Keratinocyte (primary cell): ENCODE measurements at regions not wholly inside any gene's neighbourhood (a gene's known extent, or its start where the extent isn't known, plus 50 kb on each side); places are given as distances from the start of the nearest gene placed in this dataset.

Source experiments
- DNase-seq: peaks from one replicate; pipeline ENCODE4 v3.0.0-alpha.2; 2011; ENCODE audit warnings: low read depth, missing footprints, low spot score
- FAIRE-seq: peaks from 2 replicates; lab custom pipeline; 2011; peaks lifted over from hg19 to GRCh38; lab: Jason Lieb, UNC
- H2AFZ ChIP-seq: 2 replicates; pipeline ENCODE4 v1.6.0; 2012; ENCODE audit warnings: low read length, control low read depth, inconsistent platforms; ENCODE audit not compliant: control insufficient read depth
- H3K27ac ChIP-seq: 2 replicates; pipeline ENCODE4 v1.5.1; 2011; ENCODE audit warnings: low read length; ENCODE audit not compliant: control insufficient read depth, insufficient read depth
- H3K27me3 ChIP-seq: 3 replicates; pipeline ENCODE4 v1.6.0; 2011; ENCODE audit warnings: low read length; ENCODE audit not compliant: control insufficient read depth, insufficient read depth; ENCODE audit errors: extremely low read depth
- H3K36me3 ChIP-seq, 2 experiments: 2 replicates in 1 of 2; 3 replicates in 1 of 2; pipeline ENCODE4 v1.5.1; 2011; ENCODE audit warnings: low read length in 2 of 2, mild to moderate bottlenecking in 1 of 2; ENCODE audit not compliant: control insufficient read depth in 2 of 2, insufficient read depth in 2 of 2; ENCODE audit errors: extremely low read depth in 1 of 2
- H3K4me1 ChIP-seq: 3 replicates; pipeline ENCODE4 v1.5.1; 2011; ENCODE audit warnings: low read length; ENCODE audit not compliant: control insufficient read depth, insufficient read depth; ENCODE audit errors: extremely low read depth
- H3K4me2 ChIP-seq: 3 replicates; pipeline ENCODE4 v1.6.0; 2011; ENCODE audit warnings: low read depth, low read length; ENCODE audit not compliant: control insufficient read depth, insufficient read depth; ENCODE audit errors: extremely low read depth
- H3K4me3 ChIP-seq, 3 experiments: fragments of 200-600 bp in 1 of 3; sonication (generic) in 1 of 3; 2 replicates in 2 of 3; 3 replicates in 1 of 3; pipeline ENCODE4 v1.5.1; 2011 to 2016; ENCODE audit warnings: low read length in 3 of 3, mild to moderate bottlenecking in 3 of 3, control low read depth in 2 of 3, inconsistent platforms in 1 of 3, low read depth in 1 of 3, mixed read lengths in 1 of 3, mixed run types in 1 of 3, moderate library complexity in 1 of 3; ENCODE audit not compliant: control insufficient read depth in 2 of 3, insufficient read depth in 2 of 3; ENCODE audit errors: extremely low read depth in 1 of 3
- H3K79me2 ChIP-seq: 2 replicates; pipeline ENCODE4 v1.6.0; 2012; ENCODE audit warnings: low read length; ENCODE audit not compliant: control insufficient read depth, insufficient read depth
- H3K9ac ChIP-seq: 3 replicates; pipeline ENCODE4 v1.6.0; 2011; ENCODE audit warnings: low read length; ENCODE audit not compliant: control insufficient read depth, insufficient read depth; ENCODE audit errors: extremely low read depth
- H3K9me1 ChIP-seq: 3 replicates; pipeline ENCODE4 v1.6.0; 2011; ENCODE audit warnings: low read length; ENCODE audit not compliant: control insufficient read depth, insufficient read depth; ENCODE audit errors: extremely low read depth
- H3K9me3 ChIP-seq: 2 replicates; pipeline ENCODE4 v1.5.1; 2012; ENCODE audit warnings: low read depth, low read length; ENCODE audit not compliant: control insufficient read depth
- H4K20me1 ChIP-seq: 3 replicates; pipeline ENCODE4 v1.6.0; 2011; ENCODE audit warnings: low read length; ENCODE audit not compliant: control insufficient read depth, insufficient read depth; ENCODE audit errors: extremely low read depth
- EZH2 ChIP-seq: IDR thresholded peaks from one replicate; pipeline ENCODE4 v1.6.1; 2012; ENCODE audit warnings: inconsistent platforms, mild to moderate bottlenecking, low read length, moderate library complexity
- dilution Hi-C: fragments of 300-500 bp; cut with MboI; formaldehyde crosslinking; loops from one replicate; pipeline ENCODE4 v1.7.0; 2020; ENCODE audit warnings: low sequenced_read_pairs; ENCODE audit not compliant: extremely low pct_ligation_motif_present
- TF ChIP-seq, protein P1 (sequence below), 3 experiments: IDR thresholded peaks in 1 of 3; conservative IDR thresholded peaks in 1 of 3; optimal IDR thresholded peaks in 1 of 3; 2 replicates in 2 of 3; 3 replicates in 1 of 3; pipeline versions ENCODE3 to v1.5.1; 2011; ENCODE audit warnings: low read length in 3 of 3, mild to moderate bottlenecking in 3 of 3, moderate library complexity in 2 of 3, control low read depth in 1 of 3, inconsistent platforms in 1 of 3; ENCODE audit not compliant: insufficient read depth in 2 of 3; ENCODE audit errors: extremely low read depth in 1 of 3

DNA sequence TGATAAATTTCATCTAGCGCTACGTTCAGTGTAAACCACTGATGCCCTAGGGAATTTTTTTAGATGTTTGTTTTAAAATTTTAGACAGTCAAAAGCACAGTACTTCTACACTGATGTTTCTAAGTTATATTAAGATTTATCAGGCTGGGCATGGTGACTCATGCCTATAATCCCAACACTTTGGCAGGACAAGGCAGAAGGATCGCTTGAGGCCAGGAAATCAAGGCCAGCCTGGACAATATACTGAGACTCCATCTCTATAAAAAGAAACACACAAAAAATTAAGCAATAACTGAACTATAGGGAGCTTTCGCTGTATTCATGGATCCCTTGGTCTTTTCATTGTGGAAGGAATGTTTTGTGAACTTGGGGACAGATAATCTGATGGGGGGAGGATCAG is 50.6 kb upstream of the MAPRE2 start:
- Histone ChIP-seq H3K27me3 (no peaks in the 10 kb centered on the region), H3K9ac (no peak overlapping the region), H4K20me1 (no peaks in the 10 kb centered on the region), H3K9me3 (no peaks in the 10 kb centered on the region), H3K79me2 (no peaks in the 10 kb centered on the region), H3K9me1 (no peaks in the 10 kb centered on the region), H3K27ac (peak overlapping the region; percentile 69), H3K36me3 (no peaks in the 10 kb centered on the region), H3K4me1 (peaks cover 31% of the 10 kb centered on the region), H3K4me2 (peak overlapping the region; percentile 54), H2AFZ (no peak overlapping the region), H3K4me3 (no peak overlapping the region)
- no peak for TF ChIP-seq EZH2
- TF ChIP-seq, protein P1, sequence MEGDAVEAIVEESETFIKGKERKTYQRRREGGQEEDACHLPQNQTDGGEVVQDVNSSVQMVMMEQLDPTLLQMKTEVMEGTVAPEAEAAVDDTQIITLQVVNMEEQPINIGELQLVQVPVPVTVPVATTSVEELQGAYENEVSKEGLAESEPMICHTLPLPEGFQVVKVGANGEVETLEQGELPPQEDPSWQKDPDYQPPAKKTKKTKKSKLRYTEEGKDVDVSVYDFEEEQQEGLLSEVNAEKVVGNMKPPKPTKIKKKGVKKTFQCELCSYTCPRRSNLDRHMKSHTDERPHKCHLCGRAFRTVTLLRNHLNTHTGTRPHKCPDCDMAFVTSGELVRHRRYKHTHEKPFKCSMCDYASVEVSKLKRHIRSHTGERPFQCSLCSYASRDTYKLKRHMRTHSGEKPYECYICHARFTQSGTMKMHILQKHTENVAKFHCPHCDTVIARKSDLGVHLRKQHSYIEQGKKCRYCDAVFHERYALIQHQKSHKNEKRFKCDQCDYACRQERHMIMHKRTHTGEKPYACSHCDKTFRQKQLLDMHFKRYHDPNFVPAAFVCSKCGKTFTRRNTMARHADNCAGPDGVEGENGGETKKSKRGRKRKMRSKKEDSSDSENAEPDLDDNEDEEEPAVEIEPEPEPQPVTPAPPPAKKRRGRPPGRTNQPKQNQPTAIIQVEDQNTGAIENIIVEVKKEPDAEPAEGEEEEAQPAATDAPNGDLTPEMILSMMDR (optimal IDR thresholded peaks at IDR 0.05 in 1 of 3, IDR thresholded peaks at IDR 0.05 in 1 of 3, conservative IDR thresholded peaks at IDR 0.05 in 1 of 3; ENCODE audit: extremely low read depth in 1 of 3, insufficient read depth in 2 of 3, low read length in 3 of 3): no peak
- dilution Hi-C loops: no loop called here
- no peak for DNase-seq
- FAIRE-seq: peak; percentile 85

DNA sequence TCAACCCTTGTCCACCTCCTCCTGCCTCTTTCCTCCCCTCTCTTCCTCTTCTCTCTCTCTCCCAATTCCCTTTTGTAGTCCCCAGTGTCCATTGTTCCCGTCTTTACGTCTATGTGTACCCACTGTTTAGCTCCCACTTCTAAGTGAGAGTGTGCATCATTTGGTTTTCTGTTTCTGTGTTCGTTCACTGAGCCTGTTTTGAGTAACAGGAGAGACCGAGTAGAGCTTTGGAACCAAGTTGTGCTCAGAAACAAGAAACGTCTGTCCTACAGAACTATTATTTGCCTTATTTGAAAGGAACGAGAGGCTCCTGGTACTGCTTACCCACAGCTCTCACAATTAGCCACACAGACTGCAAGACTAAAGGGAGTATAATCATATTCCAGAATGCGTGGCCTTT is 50.1 kb upstream of the MAPRE2 start:
- no peaks in the 10 kb centered on the region for H3K9me1 ChIP-seq
- peak overlapping the region; percentile 54 for H3K4me2 ChIP-seq
- no peak for FAIRE-seq
- H4K20me1 ChIP-seq: no peaks in the 10 kb centered on the region
- no peak overlapping the region for H2AFZ ChIP-seq
- H3K9me3 ChIP-seq: no peaks in the 10 kb centered on the region
- TF ChIP-seq, protein P1 (optimal IDR thresholded peaks at IDR 0.05 in 1 of 3, IDR thresholded peaks at IDR 0.05 in 1 of 3, conservative IDR thresholded peaks at IDR 0.05 in 1 of 3; ENCODE audit: extremely low read depth in 1 of 3, insufficient read depth in 2 of 3, low read length in 3 of 3): no peak
- no peak for TF ChIP-seq EZH2
- H3K27me3 ChIP-seq: no peaks in the 10 kb centered on the region
- H3K4me3 ChIP-seq: no peak overlapping the region
- no peaks in the 10 kb centered on the region for H3K79me2 ChIP-seq
- dilution Hi-C loops: no loop called here
- peak overlapping the region; percentile 42 for H3K9ac ChIP-seq
- peaks cover 31% of the 10 kb centered on the region for H3K4me1 ChIP-seq
- no peak for DNase-seq
- H3K36me3 ChIP-seq: no peaks in the 10 kb centered on the region
- H3K27ac ChIP-seq: peak overlapping the region; percentile 69
